Muscle of leg (tissue), 3 donors: ENCODE measurements at regions not wholly inside any gene's neighbourhood (a gene's known extent, or its start where the extent isn't known, plus 50 kb on each side); places are given as distances from the start of the nearest gene placed in this dataset.

Source experiments
- DNase-seq: peaks from one replicate; pipeline ENCODE4 v3.0.0; 2013
- H3K27ac ChIP-seq: one replicate; pipeline ENCODE4 v1.5.1; 2013; ENCODE audit warnings: mild to moderate bottlenecking, low read length, control low read depth
- H3K27me3 ChIP-seq: one replicate; pipeline ENCODE4 v1.6.1; 2013; ENCODE audit warnings: low read length; ENCODE audit not compliant: control insufficient read depth, insufficient read depth
- H3K36me3 ChIP-seq: one replicate; pipeline ENCODE4 v1.6.1; 2013; ENCODE audit warnings: low read length; ENCODE audit not compliant: control insufficient read depth, insufficient read depth
- H3K4me1 ChIP-seq: one replicate; pipeline ENCODE4 v1.6.1; 2013; ENCODE audit warnings: low read length; ENCODE audit not compliant: control insufficient read depth, insufficient read depth
- H3K4me3 ChIP-seq: one replicate; pipeline ENCODE4 v1.5.1; 2013; ENCODE audit warnings: low read length, control low read depth
- H3K9me3 ChIP-seq: replicated peaks from 2 replicates; pipeline ENCODE4 v1.6.1; 2013; ENCODE audit warnings: low read depth, low read length; ENCODE audit not compliant: control insufficient read depth
- WGBS: methylation state at CpG from one replicate; pipeline ENCODE4 v1.1.5; 2013; ENCODE audit warnings: missing lambda C conversion rate; ENCODE audit not compliant: insufficient coverage; 5-methylcytosine and 5-hydroxymethylcytosine counted together

DNA sequence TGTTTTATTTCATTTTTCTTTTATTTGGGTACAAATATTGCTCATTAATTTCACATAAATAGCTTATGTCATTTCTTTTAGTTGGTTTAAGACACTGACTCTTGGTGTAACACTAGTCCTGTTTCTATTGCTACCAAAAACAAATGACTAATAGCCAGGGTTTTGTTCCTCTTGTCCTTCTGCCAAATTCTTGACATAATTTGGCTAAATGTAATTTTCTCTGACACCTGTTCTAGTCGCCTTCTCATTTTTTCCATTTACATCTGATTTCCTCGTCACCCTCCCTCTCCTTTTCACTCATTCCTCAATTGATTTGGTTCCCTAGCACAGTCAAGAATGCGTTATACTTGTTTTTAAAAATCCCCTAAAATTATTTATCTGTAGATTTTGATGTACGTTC lies 1718.7 kb downstream of the EFNB2 start:
- WGBS, result no CpG with 5 or more reads among the region's 4 CpGs
- Histone ChIP-seq H3K9me3 (no peaks in the 10 kb centered on the region), H3K36me3 (no peaks in the 10 kb centered on the region), H3K27ac (peak overlapping the region; percentile 33), H3K27me3 (no peaks in the 10 kb centered on the region), H3K4me3 (no peak overlapping the region), H3K4me1 (peaks cover 4% of the 10 kb centered on the region)
- DNase-seq, result peak; percentile 53

DNA sequence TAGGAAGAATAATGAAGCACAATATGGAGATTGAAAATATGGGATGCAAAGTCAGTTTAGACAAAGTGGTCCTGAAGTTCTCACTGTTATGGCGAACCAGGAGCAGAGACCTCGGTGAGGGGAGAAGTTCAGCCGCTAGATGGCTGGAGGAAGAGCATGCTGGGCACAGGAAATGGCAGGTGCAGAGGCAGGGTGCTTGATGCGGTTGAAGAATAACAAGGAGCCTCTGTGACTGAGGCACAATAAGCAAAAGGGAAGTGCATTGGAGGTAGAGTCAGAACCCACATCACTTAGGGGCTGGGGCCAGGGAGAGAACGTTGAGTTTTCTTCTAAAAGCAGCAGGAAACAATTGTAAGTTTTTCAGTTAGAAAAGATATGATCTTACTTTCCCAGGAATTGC lies 1725.2 kb downstream of the EFNB2 start:
- no peak for DNase-seq
- 91% methylated on average over 4 of the region's 5 CpGs for WGBS

GRCh38 chr13:104809483-104809882 lies 1726.0 kb downstream of the EFNB2 start:
- H3K4me1 ChIP-seq, result no peaks in the 10 kb centered on the region
- H3K9me3 ChIP-seq, result no peaks in the 10 kb centered on the region
- H3K27me3 ChIP-seq, result no peaks in the 10 kb centered on the region
- 70% methylated on average over 2 of the region's 4 CpGs for WGBS
- no peak overlapping the region for H3K4me3 ChIP-seq
- H3K27ac ChIP-seq, result no peak overlapping the region
- DNase-seq, result no peak
- H3K36me3 ChIP-seq, result no peaks in the 10 kb centered on the region

More for the DNA sequence above, 1725.2 kb downstream of the EFNB2 start:
- Histone ChIP-seq H3K9me3 (no peaks in the 10 kb centered on the region), H3K4me3 (no peak overlapping the region), H3K36me3 (no peaks in the 10 kb centered on the region), H3K27me3 (no peaks in the 10 kb centered on the region), H3K4me1 (no peaks in the 10 kb centered on the region), H3K27ac (no peak overlapping the region)

DNA sequence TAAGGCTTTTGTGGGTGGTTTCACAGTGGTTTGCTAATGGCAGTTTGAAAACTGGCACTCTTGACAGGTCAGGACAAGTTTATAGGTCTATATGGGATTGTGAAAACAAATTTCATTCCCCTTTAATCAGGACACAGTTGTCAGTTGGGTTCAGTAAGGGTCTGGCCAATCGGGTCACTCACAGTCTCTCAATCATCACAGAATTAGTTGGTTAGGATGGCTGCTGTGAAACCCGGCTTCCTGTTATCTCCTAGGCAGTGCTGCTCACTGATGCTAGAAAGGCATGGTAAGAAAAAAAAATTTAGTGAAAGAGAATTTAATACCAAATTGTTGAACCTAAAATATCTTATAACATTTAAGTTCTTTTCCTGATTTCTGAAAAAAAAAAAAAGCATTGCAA lies 1730.1 kb downstream of the EFNB2 start:
- Histone ChIP-seq H3K4me3 (no peak overlapping the region), H3K27me3 (no peaks in the 10 kb centered on the region), H3K9me3 (no peaks in the 10 kb centered on the region), H3K27ac (no peak overlapping the region), H3K36me3 (no peaks in the 10 kb centered on the region), H3K4me1 (no peaks in the 10 kb centered on the region)
- no CpG with 5 or more reads among the region's 2 CpGs for WGBS
- no peak for DNase-seq

GRCh38 chr13:104799152-104799551 lies 1732.9 kb upstream of the SLC10A2 start:
- Histone ChIP-seq H3K9me3 (no peaks in the 10 kb centered on the region), H3K27ac (no peak overlapping the region), H3K27me3 (no peaks in the 10 kb centered on the region), H3K4me1 (no peaks in the 10 kb centered on the region), H3K36me3 (no peaks in the 10 kb centered on the region), H3K4me3 (no peak overlapping the region)
- no CpG with 5 or more reads among the region's 2 CpGs for WGBS
- no peak for DNase-seq

DNA sequence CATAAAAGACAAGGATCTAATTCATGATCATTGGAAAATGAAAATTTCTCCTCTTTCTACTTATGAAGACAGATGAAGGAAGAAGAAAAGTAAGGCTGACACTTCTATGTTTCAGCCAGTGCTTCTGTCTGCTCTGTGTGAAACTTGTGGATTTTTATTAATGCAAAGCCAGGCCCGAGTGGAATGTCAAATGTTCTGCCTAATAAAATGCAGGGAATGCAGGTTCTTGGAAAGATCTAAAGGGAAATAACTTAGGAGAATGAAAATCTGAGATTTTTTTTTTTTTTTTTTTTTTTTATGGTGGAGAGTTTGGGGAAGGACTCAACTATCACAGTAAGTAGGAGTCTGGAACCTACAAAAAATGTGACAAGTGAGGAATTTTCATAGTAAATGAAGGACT lies 1732.3 kb upstream of the SLC10A2 start:
- 40% methylated on average over 1 of the region's 1 CpG for WGBS
- no peaks in the 10 kb centered on the region for H3K36me3 ChIP-seq
- DNase-seq, result peak; percentile 7
- no peaks in the 10 kb centered on the region for H3K27me3 ChIP-seq
- no peaks in the 10 kb centered on the region for H3K4me1 ChIP-seq
- H3K27ac ChIP-seq, result no peak overlapping the region
- H3K9me3 ChIP-seq, result no peaks in the 10 kb centered on the region
- no peak overlapping the region for H3K4me3 ChIP-seq

DNA sequence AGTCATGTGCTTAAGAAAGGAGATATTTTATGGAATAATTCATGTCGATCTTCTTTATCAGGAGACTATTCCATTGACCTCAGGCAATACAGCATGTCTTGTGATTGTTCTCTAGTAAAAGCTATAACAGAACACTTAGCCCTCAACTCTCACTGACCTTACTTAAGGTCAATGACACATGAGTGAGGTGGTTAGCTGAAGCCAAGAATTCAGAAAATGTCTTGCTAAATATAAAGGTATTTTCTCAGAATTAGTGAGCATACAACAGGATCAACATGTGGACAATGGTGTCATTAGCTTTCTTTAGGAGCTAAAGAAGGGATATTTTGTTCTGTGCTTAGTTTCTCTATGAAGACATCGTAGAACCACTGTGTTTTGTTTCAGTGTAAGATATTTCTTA lies 1730.4 kb upstream of the SLC10A2 start:
- H3K36me3 ChIP-seq, result no peaks in the 10 kb centered on the region
- DNase-seq, result no peak
- no peak overlapping the region for H3K4me3 ChIP-seq
- H3K27ac ChIP-seq, result no peak overlapping the region
- no peaks in the 10 kb centered on the region for H3K4me1 ChIP-seq
- no peaks in the 10 kb centered on the region for H3K9me3 ChIP-seq
- no peaks in the 10 kb centered on the region for H3K27me3 ChIP-seq
- no CpG with 5 or more reads among the region's 2 CpGs for WGBS

DNA sequence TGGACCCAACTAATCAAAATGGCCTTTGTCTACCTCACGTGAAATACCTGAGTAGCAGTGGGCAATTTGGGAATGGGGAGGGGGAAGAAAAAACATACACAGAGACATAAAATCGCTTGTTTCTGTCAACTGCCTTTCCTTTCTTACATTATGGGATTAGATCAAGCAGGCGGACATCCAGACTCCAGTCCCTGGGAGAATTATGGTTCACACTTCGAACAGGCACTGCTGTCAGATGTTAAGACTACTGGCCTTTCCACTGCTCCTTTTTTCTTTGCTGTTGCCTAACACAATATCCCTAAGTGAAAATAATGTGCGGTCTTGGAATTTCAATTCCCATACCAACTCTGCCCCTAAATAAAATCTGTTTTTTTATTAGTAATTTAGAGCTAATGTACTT lies 1719.7 kb upstream of the SLC10A2 start:
- Histone ChIP-seq H3K4me1 (peaks cover 3% of the 10 kb centered on the region), H3K36me3 (no peaks in the 10 kb centered on the region), H3K27ac (no peak overlapping the region), H3K9me3 (no peaks in the 10 kb centered on the region), H3K4me3 (no peak overlapping the region), H3K27me3 (no peaks in the 10 kb centered on the region)
- peak; percentile 59 for DNase-seq
- WGBS, result no CpG with 5 or more reads among the region's 5 CpGs

DNA sequence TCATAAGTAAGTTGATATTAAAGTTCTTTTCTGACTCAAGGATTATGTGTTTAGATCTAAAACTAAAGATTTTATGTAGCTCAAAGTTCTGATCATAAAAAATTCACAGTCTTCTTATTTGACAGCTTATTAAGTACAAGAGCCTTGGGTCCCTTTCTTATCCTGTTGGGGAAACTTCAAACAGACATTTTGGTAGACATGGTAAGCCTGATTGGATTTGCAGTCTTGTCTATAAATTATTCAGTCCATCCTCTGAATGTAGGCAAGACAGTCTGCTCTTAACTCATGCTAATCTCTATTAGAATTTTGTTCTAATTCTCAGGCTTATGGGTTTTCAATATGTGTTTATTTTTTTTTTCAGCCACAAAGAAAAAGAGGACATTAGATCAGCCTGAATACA lies 1718.7 kb upstream of the SLC10A2 start:
- H3K27ac ChIP-seq, result no peak overlapping the region
- no peaks in the 10 kb centered on the region for H3K36me3 ChIP-seq
- H3K4me1 ChIP-seq, result peaks cover 5% of the 10 kb centered on the region
- no peaks in the 10 kb centered on the region for H3K27me3 ChIP-seq
- DNase-seq, result no peak
- H3K4me3 ChIP-seq, result no peak overlapping the region
- H3K9me3 ChIP-seq, result no peaks in the 10 kb centered on the region

GRCh38 chr13:104782741-104783140 lies 1716.5 kb upstream of the SLC10A2 start:
- H3K4me1 ChIP-seq, result peaks cover 6% of the 10 kb centered on the region
- DNase-seq, result peak; percentile 30
- WGBS, result 22% methylated on average over 1 of the region's 2 CpGs
- no peaks in the 10 kb centered on the region for H3K36me3 ChIP-seq
- H3K4me3 ChIP-seq, result no peak overlapping the region
- H3K9me3 ChIP-seq, result no peaks in the 10 kb centered on the region
- no peak overlapping the region for H3K27ac ChIP-seq
- no peaks in the 10 kb centered on the region for H3K27me3 ChIP-seq

GRCh38 chr13:104779311-104779993 lies 1713.2 kb upstream of the SLC10A2 start:
- no peaks in the 10 kb centered on the region for H3K9me3 ChIP-seq
- H3K4me3 ChIP-seq, result no peak overlapping the region
- H3K36me3 ChIP-seq, result no peaks in the 10 kb centered on the region
- H3K27ac ChIP-seq, result peak overlapping the region; percentile 43
- WGBS, result no CpG with 5 or more reads among the region's 4 CpGs
- H3K4me1 ChIP-seq, result peaks cover 6% of the 10 kb centered on the region
- peak; percentile 84 for DNase-seq
- H3K27me3 ChIP-seq, result no peaks in the 10 kb centered on the region
